DOHH2 (cell line): ENCODE measurements at regions not wholly inside any gene's neighbourhood (a gene's known extent, or its start where the extent isn't known, plus 50 kb on each side); places are given as distances from the start of the nearest gene placed in this dataset.

Experiments used
- EZH2phosphoT487 ChIP-seq: fragments of 200-600 bp; sonication (generic); IDR thresholded peaks from 2 replicates; pipeline ENCODE4 v1.6.1; 2017; ENCODE audit warnings: borderline replicate concordance, mild to moderate bottlenecking, antibody characterized with exemption, low read length, moderate library complexity, mixed read lengths
- TF ChIP-seq, protein P1 (sequence below): fragments of 200-600 bp; sonication (generic); IDR thresholded peaks from one replicate; pipeline ENCODE4 v1.5.1; 2014; ENCODE audit warnings: antibody characterized with exemption, mild to moderate bottlenecking, low read depth, low read length; ENCODE audit not compliant: poor library complexity, severe bottlenecking

GRCh38 chr19:28631961-28632360 lies 581.0 kb downstream of the UQCRFS1 start:
- TF ChIP-seq, protein P1, sequence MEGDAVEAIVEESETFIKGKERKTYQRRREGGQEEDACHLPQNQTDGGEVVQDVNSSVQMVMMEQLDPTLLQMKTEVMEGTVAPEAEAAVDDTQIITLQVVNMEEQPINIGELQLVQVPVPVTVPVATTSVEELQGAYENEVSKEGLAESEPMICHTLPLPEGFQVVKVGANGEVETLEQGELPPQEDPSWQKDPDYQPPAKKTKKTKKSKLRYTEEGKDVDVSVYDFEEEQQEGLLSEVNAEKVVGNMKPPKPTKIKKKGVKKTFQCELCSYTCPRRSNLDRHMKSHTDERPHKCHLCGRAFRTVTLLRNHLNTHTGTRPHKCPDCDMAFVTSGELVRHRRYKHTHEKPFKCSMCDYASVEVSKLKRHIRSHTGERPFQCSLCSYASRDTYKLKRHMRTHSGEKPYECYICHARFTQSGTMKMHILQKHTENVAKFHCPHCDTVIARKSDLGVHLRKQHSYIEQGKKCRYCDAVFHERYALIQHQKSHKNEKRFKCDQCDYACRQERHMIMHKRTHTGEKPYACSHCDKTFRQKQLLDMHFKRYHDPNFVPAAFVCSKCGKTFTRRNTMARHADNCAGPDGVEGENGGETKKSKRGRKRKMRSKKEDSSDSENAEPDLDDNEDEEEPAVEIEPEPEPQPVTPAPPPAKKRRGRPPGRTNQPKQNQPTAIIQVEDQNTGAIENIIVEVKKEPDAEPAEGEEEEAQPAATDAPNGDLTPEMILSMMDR, result no peak
- TF ChIP-seq EZH2phosphoT487, result no peak
